GM23248 (cell line): ENCODE measurements at regions not wholly inside any gene's neighbourhood (a gene's known extent, or its start where the extent isn't known, plus 50 kb on each side); places are given as distances from the start of the nearest gene placed in this dataset.

ENCODE experiments used
- EZH2 ChIP-seq: fragments of 200-600 bp; sonication (generic); IDR thresholded peaks from 2 replicates; pipeline ENCODE4 v1.6.1; 2018; ENCODE audit warnings: antibody characterized with exemption, mild to moderate bottlenecking; ENCODE audit not compliant: insufficient read depth, poor library complexity, severe bottlenecking
- EZH2phosphoT487 ChIP-seq: fragments of 200-600 bp; sonication (generic); IDR thresholded peaks from 2 replicates; pipeline ENCODE4 v1.6.1; 2018; ENCODE audit warnings: antibody characterized with exemption, moderate library complexity, mild to moderate bottlenecking, low read depth; ENCODE audit not compliant: insufficient read depth

GRCh38 chr6:8574749-8575468 is 139.6 kb upstream of the SLC35B3 start:
- TF ChIP-seq EZH2 = no peak
- TF ChIP-seq EZH2phosphoT487 = no peak
